H9 (cell line): ENCODE measurements at regions not wholly inside any gene's neighbourhood (a gene's known extent, or its start where the extent isn't known, plus 50 kb on each side); places are given as distances from the start of the nearest gene placed in this dataset.
"Not testable (repeated sequence)": the region's sequence is repeated elsewhere in the genome, so short reads cannot be mapped to it uniquely, and the experiment has no call there.

ENCODE experiments used
- DNase-seq: peaks from one replicate; pipeline ENCODE4 v3.0.0-alpha.2; 2017
- H2AFZ ChIP-seq: one replicate; pipeline ENCODE4 v1.6.1; 2013; ENCODE audit warnings: mild to moderate bottlenecking, low read length, control low read depth, moderate library complexity
- H2AK5ac ChIP-seq: 2 replicates; pipeline ENCODE4 v1.6.1; 2013; ENCODE audit warnings: low read length, control low read depth, mixed read lengths; ENCODE audit not compliant: insufficient read length
- H2BK120ac ChIP-seq: one replicate; pipeline ENCODE4 v1.6.1; 2013; ENCODE audit warnings: low read depth, mild to moderate bottlenecking, low read length, control low read depth, inconsistent platforms; ENCODE audit not compliant: poor library complexity, severe bottlenecking
- H2BK12ac ChIP-seq: 2 replicates; pipeline ENCODE4 v1.6.1; 2013; ENCODE audit warnings: low read length, control low read depth, mixed read lengths, low read depth; ENCODE audit not compliant: insufficient read length
- H2BK15ac ChIP-seq: 2 replicates; pipeline ENCODE4 v1.6.1; 2013; ENCODE audit warnings: low read depth, low read length, control low read depth
- H2BK20ac ChIP-seq: one replicate; pipeline ENCODE4 v1.6.1; 2013; ENCODE audit warnings: low read depth, mild to moderate bottlenecking, low read length, control low read depth, inconsistent platforms; ENCODE audit not compliant: poor library complexity, severe bottlenecking
- H2BK5ac ChIP-seq: 2 replicates; pipeline ENCODE4 v1.6.1; 2013; ENCODE audit warnings: low read length, control low read depth, mixed read lengths; ENCODE audit not compliant: insufficient read length
- H3K14ac ChIP-seq: 2 replicates; pipeline ENCODE4 v1.6.1; 2013; ENCODE audit warnings: low read length, control low read depth; ENCODE audit not compliant: insufficient read depth
- H3K18ac ChIP-seq: 2 replicates; pipeline ENCODE4 v1.6.1; 2013; ENCODE audit warnings: low read depth, mild to moderate bottlenecking, mixed read lengths, low read length, control low read depth; ENCODE audit not compliant: insufficient read length
- H3K23ac ChIP-seq: 2 replicates; pipeline ENCODE4 v1.6.1; 2013; ENCODE audit warnings: low read length, control low read depth, mixed read lengths, low read depth; ENCODE audit not compliant: insufficient read length
- H3K23me2 ChIP-seq: 2 replicates; pipeline ENCODE4 v1.6.1; 2013; ENCODE audit warnings: low read depth, mild to moderate bottlenecking, mixed read lengths, low read length, control low read depth; ENCODE audit not compliant: insufficient read length, poor library complexity, severe bottlenecking
- H3K27ac ChIP-seq: 2 replicates; pipeline ENCODE4 v1.5.1; 2013; ENCODE audit warnings: low read length, control low read depth, mixed read lengths, low read depth; ENCODE audit not compliant: insufficient read length
- H3K27me3 ChIP-seq: 2 replicates; pipeline ENCODE4 v1.6.1; 2013; ENCODE audit warnings: low read length, control low read depth, inconsistent platforms; ENCODE audit not compliant: insufficient read depth
- H3K4ac ChIP-seq: 2 replicates; pipeline ENCODE4 v1.6.1; 2013; ENCODE audit warnings: low read depth, mild to moderate bottlenecking, control low read depth, inconsistent platforms, low read length, moderate library complexity
- H3K4me1 ChIP-seq: 2 replicates; pipeline ENCODE4 v1.6.1; 2013; ENCODE audit warnings: low read length, control low read depth, inconsistent platforms; ENCODE audit not compliant: insufficient read depth
- H3K4me2 ChIP-seq: 2 replicates; pipeline ENCODE4 v1.6.1; 2013; ENCODE audit warnings: low read length, control low read depth, mixed read lengths; ENCODE audit not compliant: insufficient read length, insufficient read depth
- H3K56ac ChIP-seq: 2 replicates; pipeline ENCODE4 v1.6.1; 2013; ENCODE audit warnings: low read depth, mild to moderate bottlenecking, mixed read lengths, low read length, control low read depth; ENCODE audit not compliant: insufficient read length
- H3K79me1 ChIP-seq: 2 replicates; pipeline ENCODE4 v1.6.1; 2013; ENCODE audit warnings: low read depth, mild to moderate bottlenecking, moderate library complexity, low read length, control low read depth, inconsistent platforms; ENCODE audit not compliant: insufficient read depth, poor library complexity, severe bottlenecking
- H3K79me2 ChIP-seq: 2 replicates; pipeline ENCODE4 v1.6.1; 2013; ENCODE audit warnings: low read length, control low read depth, inconsistent platforms; ENCODE audit not compliant: insufficient read depth
- H3K9ac ChIP-seq: 2 replicates; pipeline ENCODE4 v1.6.1; 2013; ENCODE audit warnings: low read length, control low read depth, mixed read lengths; ENCODE audit not compliant: insufficient read length; ENCODE audit errors: extremely low read depth
- H3K9me3 ChIP-seq: one replicate; pipeline ENCODE4 v1.6.1; 2013; ENCODE audit warnings: low read depth, low read length, inconsistent platforms; ENCODE audit not compliant: control insufficient read depth
- H3T11ph ChIP-seq: one replicate; pipeline ENCODE4 v1.6.1; 2013; ENCODE audit warnings: mild to moderate bottlenecking, low read length, control low read depth, inconsistent platforms
- H4K20me1 ChIP-seq: one replicate; pipeline ENCODE4 v1.6.1; 2013; ENCODE audit not compliant: control insufficient read depth, insufficient read length, insufficient read depth
- H4K5ac ChIP-seq: 2 replicates; pipeline ENCODE4 v1.6.1; 2013; ENCODE audit warnings: low read depth, mild to moderate bottlenecking, mixed read lengths, low read length, control low read depth; ENCODE audit not compliant: insufficient read length
- H4K8ac ChIP-seq: replicated peaks from 2 replicates; pipeline ENCODE4 v1.6.1; 2013; ENCODE audit warnings: low read length, control low read depth, mixed read lengths, low read depth; ENCODE audit not compliant: insufficient read length
- H4K91ac ChIP-seq: 2 replicates; pipeline ENCODE4 v1.6.1; 2013; ENCODE audit warnings: low read depth, mild to moderate bottlenecking, moderate library complexity, mixed read lengths, low read length, control low read depth; ENCODE audit not compliant: insufficient read length
- H3K27ac Mint-ChIP-seq, 3 experiments: 2 replicates in 2 of 3; 3 replicates in 1 of 3; pipeline ENCODE4 v1.8.0; 2020 to 2021; ENCODE audit warnings: mixed read lengths in 3 of 3, mild to moderate bottlenecking in 1 of 3, moderate library complexity in 1 of 3
- H3K27me3 Mint-ChIP-seq: 2 replicates; pipeline ENCODE4 v1.8.0; 2021; ENCODE audit warnings: low read depth, mild to moderate bottlenecking, moderate library complexity, mixed read lengths
- H3K36me3 Mint-ChIP-seq, 3 experiments: 2 replicates in 2 of 3; 3 replicates in 1 of 3; pipeline ENCODE4 v1.8.0; 2020 to 2021; ENCODE audit warnings: low read depth in 3 of 3, mixed read lengths in 3 of 3; ENCODE audit not compliant: insufficient read depth in 1 of 3
- H3K4me1 Mint-ChIP-seq, 2 experiments: 2 replicates each; pipeline ENCODE4 v1.8.0; 2020; ENCODE audit warnings: mixed read lengths in 2 of 2
- H3K4me3 Mint-ChIP-seq, 2 experiments: 2 replicates in 1 of 2; 3 replicates in 1 of 2; pipeline ENCODE4 v1.8.0; 2020 to 2021; ENCODE audit warnings: mild to moderate bottlenecking in 2 of 2, mixed read lengths in 2 of 2, moderate library complexity in 1 of 2
- H3K9me3 Mint-ChIP-seq, 2 experiments: 2 replicates in 1 of 2; 3 replicates in 1 of 2; pipeline ENCODE4 v1.8.0; 2020; ENCODE audit warnings: mild to moderate bottlenecking in 2 of 2, mixed read lengths in 2 of 2, moderate library complexity in 1 of 2
- WGBS: extraction: QIAGEN DNeasy Blood & Tissue Kit; methylation state at CpG from one replicate; pipeline ENCODE4 v1.1.7; 2013; ENCODE audit warnings: missing lambda C conversion rate, low lambda C conversion rate, mixed read lengths; ENCODE audit not compliant: insufficient read length; ENCODE audit errors: extremely low coverage; 5-methylcytosine and 5-hydroxymethylcytosine counted together

DNA sequence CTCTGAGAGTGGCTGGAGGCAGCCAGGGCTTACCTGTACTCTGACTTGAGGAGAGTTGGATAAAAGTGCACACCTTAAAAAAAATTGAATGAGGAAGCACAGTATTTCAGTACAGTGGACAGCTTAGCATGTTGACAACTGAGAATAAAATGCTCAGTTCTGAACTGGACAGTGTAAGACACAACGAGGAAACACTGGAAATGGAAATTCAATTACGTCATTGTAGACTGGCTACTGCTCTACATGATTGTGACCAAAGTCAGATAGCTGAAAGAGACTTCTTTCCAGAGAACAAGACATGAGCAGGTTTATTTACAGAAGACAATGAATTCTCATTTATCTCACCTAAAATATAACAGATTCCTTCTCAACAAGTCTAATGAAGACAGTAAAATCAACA is 100.1 kb downstream of the CCDC74A start:
- not testable (repeated sequence) for H3K4me1 Mint-ChIP-seq, H2BK15ac ChIP-seq, H3K4ac ChIP-seq, H3K27ac Mint-ChIP-seq, H4K20me1 ChIP-seq, H3K9me3 ChIP-seq, H3K4me1 ChIP-seq, H2BK5ac ChIP-seq, H3K23ac ChIP-seq, H3K9ac ChIP-seq, H3K23me2 ChIP-seq, H3K9me3 Mint-ChIP-seq, H4K91ac ChIP-seq, H3K18ac ChIP-seq, H3K79me1 ChIP-seq, H3K4me3 Mint-ChIP-seq, H4K8ac ChIP-seq, H2BK12ac ChIP-seq, H2BK20ac ChIP-seq, H3K27me3 ChIP-seq, H3K36me3 Mint-ChIP-seq, DNase-seq, H3T11ph ChIP-seq, H2BK120ac ChIP-seq, H2AK5ac ChIP-seq, H3K27me3 Mint-ChIP-seq, H3K27ac ChIP-seq, H2AFZ ChIP-seq, H4K5ac ChIP-seq, H3K79me2 ChIP-seq, H3K4me2 ChIP-seq, H3K56ac ChIP-seq, H3K14ac ChIP-seq
- no CpG with 5 or more reads among the region's 2 CpGs for WGBS

DNA sequence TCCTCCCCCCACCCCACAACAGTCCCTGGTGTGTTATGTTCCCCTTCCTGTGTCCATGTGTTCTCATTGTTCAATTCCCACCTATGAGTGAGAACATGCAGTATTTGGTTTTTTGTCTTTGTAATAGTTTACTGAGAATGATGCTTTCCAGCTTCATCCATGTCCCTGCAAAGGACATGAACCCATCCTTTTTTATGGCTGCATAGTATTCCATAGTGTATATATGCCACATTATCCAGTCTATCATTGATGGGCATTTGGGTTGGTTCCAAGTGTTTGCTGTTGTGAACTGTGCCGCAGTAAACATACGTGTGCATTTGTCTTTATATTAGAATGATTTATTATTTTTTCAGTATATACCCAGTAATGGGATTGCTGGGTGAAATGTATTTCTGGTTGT is 104.0 kb downstream of the CCDC74A start:
- DNase-seq, H3K27me3 Mint-ChIP-seq, H3K23ac ChIP-seq, H2BK20ac ChIP-seq, H3K9ac ChIP-seq, H4K20me1 ChIP-seq, H3K79me2 ChIP-seq, H4K91ac ChIP-seq, H3K36me3 Mint-ChIP-seq, H3K4me1 ChIP-seq, H3K79me1 ChIP-seq, H3K9me3 ChIP-seq, H4K5ac ChIP-seq, H2BK15ac ChIP-seq, H3K18ac ChIP-seq, H3K4me2 ChIP-seq, H3K23me2 ChIP-seq, H3K4me1 Mint-ChIP-seq, H3K4ac ChIP-seq, H2BK12ac ChIP-seq, H3K27ac Mint-ChIP-seq, H3K14ac ChIP-seq, H3K56ac ChIP-seq, H3K27ac ChIP-seq, H3K9me3 Mint-ChIP-seq, H2BK5ac ChIP-seq, H2AFZ ChIP-seq, H4K8ac ChIP-seq, H3K27me3 ChIP-seq, H3T11ph ChIP-seq, H2AK5ac ChIP-seq, H3K4me3 Mint-ChIP-seq, H2BK120ac ChIP-seq: not testable (repeated sequence)
- WGBS = no CpG with 5 or more reads among the region's 2 CpGs

DNA sequence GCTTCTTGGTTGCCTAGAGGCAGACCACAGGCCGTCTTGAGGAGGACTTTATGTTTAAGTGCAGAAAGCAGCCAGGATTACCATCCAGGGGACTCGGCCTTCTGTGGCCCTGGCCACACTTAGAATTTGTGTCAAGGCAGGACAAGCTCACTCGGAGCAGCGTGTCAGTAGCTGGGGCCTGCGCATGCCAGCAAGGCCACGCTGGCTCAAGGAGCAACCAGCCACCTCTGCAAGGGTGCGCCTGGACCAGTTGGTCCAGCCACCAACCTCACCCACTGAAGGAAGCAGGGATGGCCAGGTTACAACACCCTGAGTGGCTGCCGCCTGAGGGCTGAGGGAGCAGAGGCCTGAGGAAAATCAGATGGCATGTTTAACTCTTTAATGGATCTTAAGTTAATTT is 105.7 kb downstream of the CCDC74A start:
- WGBS = no CpG with 5 or more reads among the region's 8 CpGs
- H3K14ac ChIP-seq, H3K79me2 ChIP-seq, H4K5ac ChIP-seq, H3K4me3 Mint-ChIP-seq, H3K23ac ChIP-seq, H2AFZ ChIP-seq, H3K18ac ChIP-seq, H3K27ac ChIP-seq, H3K4me1 Mint-ChIP-seq, H2AK5ac ChIP-seq, H3K4me1 ChIP-seq, H4K20me1 ChIP-seq, H3K27me3 Mint-ChIP-seq, H3K27ac Mint-ChIP-seq, H2BK120ac ChIP-seq, H3K79me1 ChIP-seq, H3K23me2 ChIP-seq, H3K56ac ChIP-seq, H4K91ac ChIP-seq, H3K4me2 ChIP-seq, H4K8ac ChIP-seq, H3K9ac ChIP-seq, DNase-seq, H2BK5ac ChIP-seq, H3K27me3 ChIP-seq, H3K36me3 Mint-ChIP-seq, H2BK12ac ChIP-seq, H2BK20ac ChIP-seq, H3K4ac ChIP-seq, H3T11ph ChIP-seq, H2BK15ac ChIP-seq, H3K9me3 Mint-ChIP-seq, H3K9me3 ChIP-seq: not testable (repeated sequence)
